ENCODE measurements at regions not wholly inside any gene's neighbourhood (a gene's known extent, or its start where the extent isn't known, plus 50 kb on each side); places are given as distances from the start of the nearest gene placed in this dataset.

- no peak for DNase-seq (ENCODE audit: low read depth)
Measured at GRCh38 chr17:63341276-63341675, 104.8 kb downstream of the CYB561 start.

GRCh38 chr17:63344383-63344782 lies 101.7 kb downstream of the CYB561 start:
- DNase-seq (ENCODE audit: low read depth): no peak

- DNase-seq (ENCODE audit: low read depth): peak; percentile 51
Measured at GRCh38 chr17:63345611-63346010, 100.5 kb downstream of the CYB561 start.

GRCh38 chr17:63347475-63347874 lies 98.6 kb downstream of the CYB561 start:
- no peak for DNase-seq (ENCODE audit: low read depth)

GRCh38 chr17:63349478-63350000 lies 96.6 kb downstream of the CYB561 start:
- peak; percentile 61 for DNase-seq (ENCODE audit: low read depth)

- no peak for DNase-seq (ENCODE audit: low read depth)
Measured at GRCh38 chr17:63350364-63350763, 95.7 kb downstream of the CYB561 start.

- DNase-seq (ENCODE audit: low read depth): no peak
Measured at GRCh38 chr17:63354256-63354655, 91.8 kb downstream of the CYB561 start.

GRCh38 chr17:63356337-63356757 lies 89.8 kb downstream of the CYB561 start:
- DNase-seq (ENCODE audit: low read depth): peak; percentile 97

GRCh38 chr17:63358111-63358839 lies 87.8 kb downstream of the CYB561 start:
- DNase-seq (ENCODE audit: low read depth): peak; percentile 97

- DNase-seq (ENCODE audit: low read depth): no peak
Measured at GRCh38 chr17:63358956-63359355, 87.2 kb downstream of the CYB561 start.

GRCh38 chr17:63361182-63361581 lies 84.9 kb downstream of the CYB561 start:
- no peak for DNase-seq (ENCODE audit: low read depth)

- no peak for DNase-seq (ENCODE audit: low read depth)
Measured at GRCh38 chr17:63362115-63362514, 84.0 kb downstream of the CYB561 start.

- DNase-seq (ENCODE audit: low read depth): no peak
Measured at GRCh38 chr17:63364387-63364786, 81.7 kb downstream of the CYB561 start.

- DNase-seq (ENCODE audit: low read depth): no peak
Measured at GRCh38 chr17:63364944-63365343, 81.2 kb downstream of the CYB561 start.

- DNase-seq (ENCODE audit: low read depth): no peak
Measured at GRCh38 chr17:63365366-63366240, 80.5 kb downstream of the CYB561 start.

- DNase-seq (ENCODE audit: low read depth): no peak
Measured at GRCh38 chr17:63366241-63366566, 79.9 kb downstream of the CYB561 start.

- no peak for DNase-seq (ENCODE audit: low read depth)
Measured at GRCh38 chr17:63369233-63369632, 76.9 kb downstream of the CYB561 start.

- no peak for DNase-seq (ENCODE audit: low read depth)
Measured at GRCh38 chr17:63370696-63371095, 75.4 kb downstream of the CYB561 start.

- DNase-seq (ENCODE audit: low read depth): no peak
Measured at GRCh38 chr17:63376949-63377348, 69.2 kb downstream of the CYB561 start.

GRCh38 chr17:63378411-63379375 lies 67.4 kb downstream of the CYB561 start:
- no peak for DNase-seq (ENCODE audit: low read depth)

- DNase-seq (ENCODE audit: low read depth): no peak
Measured at GRCh38 chr17:63379636-63380035, 66.5 kb downstream of the CYB561 start.
